ENCODE measurements at regions not wholly inside any gene's neighbourhood (a gene's known extent, or its start where the extent isn't known, plus 50 kb on each side); places are given as distances from the start of the nearest gene placed in this dataset.

- 80 to 82% methylated on average over 3 of the region's 3 CpGs for WGBS, 2 donors
- Histone ChIP-seq H3K4me1 (no peaks in the 10 kb centered on the region), H3K36me3 (replicated peaks in 1 of 2; ENCODE audit: insufficient read depth in 1 of 2, low read depth in 2 of 2) (no peaks in the 10 kb centered on the region), H3K27me3 (no peaks in the 10 kb centered on the region), H3K9me3 (no peaks in the 10 kb centered on the region), H3K27ac (no peak overlapping the region), H3K4me3 (no peak overlapping the region)
- TF ChIP-seq CTCF (IDR thresholded peaks at IDR 0.05) (no peak), POLR2A (IDR thresholded peaks at IDR 0.05) (no peak)
- intact Hi-C loops (cut with DNase I), result no loop called here
- ATAC-seq, result no peak
- DNase-seq, result no peak
Measured at GRCh38 chr5:2281446-2281845, 398.7 kb upstream of the IRX4 start.

- Histone ChIP-seq H3K9me3 (no peaks in the 10 kb centered on the region), H3K4me3 (no peak overlapping the region), H3K4me1 (no peaks in the 10 kb centered on the region), H3K27ac (no peak overlapping the region), H3K36me3 (replicated peaks in 1 of 2; ENCODE audit: insufficient read depth in 1 of 2, low read depth in 2 of 2) (no peaks in the 10 kb centered on the region), H3K27me3 (no peaks in the 10 kb centered on the region)
- ATAC-seq (no peak), DNase-seq (no peak)
- WGBS, 2 donors, result 53% methylated on average over 3 of the region's 3 CpGs
- intact Hi-C loops (cut with DNase I), result no loop called here
- TF ChIP-seq POLR2A (IDR thresholded peaks at IDR 0.05), result no peak
- TF ChIP-seq CTCF (IDR thresholded peaks at IDR 0.05), result no peak
Measured at GRCh38 chr5:2280318-2280717, 397.6 kb upstream of the IRX4 start.

DNA sequence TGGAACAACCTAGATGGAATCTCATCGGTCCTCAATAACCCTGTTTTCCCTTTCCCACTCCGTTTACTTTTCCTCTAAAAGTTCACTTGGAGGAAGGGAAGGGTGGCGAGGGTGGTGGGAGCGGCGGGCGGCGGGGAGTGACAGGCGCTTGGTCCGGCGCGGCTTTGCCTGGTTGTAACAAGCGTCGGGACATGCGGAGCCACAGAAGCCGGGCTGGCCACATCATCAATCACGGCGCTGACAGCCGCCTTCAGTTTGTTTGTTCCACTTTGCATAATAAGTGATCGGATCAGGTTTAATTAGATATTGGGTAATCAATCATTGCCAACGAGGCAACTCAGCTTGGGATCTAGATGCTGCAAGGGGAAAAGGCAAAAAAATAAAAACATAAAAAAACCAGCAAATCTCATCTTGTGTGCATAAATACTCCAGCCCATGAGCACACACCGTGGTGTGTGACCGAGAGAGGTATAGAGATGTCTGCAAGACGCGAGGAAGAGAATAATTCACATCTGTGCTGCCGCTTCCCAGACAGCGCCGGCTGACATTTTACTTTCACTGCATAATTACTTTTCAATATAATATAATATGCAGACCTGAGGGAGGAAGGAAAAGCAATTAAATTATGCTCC lies 396.2 kb upstream of the IRX4 start:
- no peak overlapping the region for H3K27ac ChIP-seq
- no peaks in the 10 kb centered on the region for H3K4me1 ChIP-seq
- no peak for TF ChIP-seq CTCF (IDR thresholded peaks at IDR 0.05)
- no peak for TF ChIP-seq POLR2A (IDR thresholded peaks at IDR 0.05)
- H3K4me3 ChIP-seq, result no peak overlapping the region
- ATAC-seq (no peak), DNase-seq (no peak)
- H3K36me3 ChIP-seq (replicated peaks in 1 of 2; ENCODE audit: insufficient read depth in 1 of 2, low read depth in 2 of 2), result no peaks in the 10 kb centered on the region
- H3K9me3 ChIP-seq, result no peaks in the 10 kb centered on the region
- intact Hi-C loops (cut with DNase I), result no loop called here
- 10 to 19% methylated on average over 22 to 27 of the region's 27 CpGs for WGBS, 2 donors
- H3K27me3 ChIP-seq, result no peaks in the 10 kb centered on the region

GRCh38 chr5:2277886-2278285 lies 395.2 kb upstream of the IRX4 start:
- Histone ChIP-seq H3K27me3 (no peaks in the 10 kb centered on the region), H3K4me1 (no peaks in the 10 kb centered on the region), H3K36me3 (replicated peaks in 1 of 2; ENCODE audit: insufficient read depth in 1 of 2, low read depth in 2 of 2) (no peaks in the 10 kb centered on the region), H3K4me3 (no peak overlapping the region), H3K27ac (no peak overlapping the region), H3K9me3 (no peaks in the 10 kb centered on the region)
- no peak for ATAC-seq
- intact Hi-C loops (cut with DNase I), result no loop called here
- no peak for TF ChIP-seq POLR2A (IDR thresholded peaks at IDR 0.05)
- no peak for TF ChIP-seq CTCF (IDR thresholded peaks at IDR 0.05)
- 67 to 74% methylated on average over 10 to 15 of the region's 15 CpGs for WGBS, 2 donors
- no peak for DNase-seq

GRCh38 chr5:2276101-2276500 lies 393.4 kb upstream of the IRX4 start:
- Histone ChIP-seq H3K36me3 (replicated peaks in 1 of 2; ENCODE audit: insufficient read depth in 1 of 2, low read depth in 2 of 2) (no peaks in the 10 kb centered on the region), H3K4me3 (no peak overlapping the region), H3K27me3 (no peaks in the 10 kb centered on the region), H3K9me3 (no peaks in the 10 kb centered on the region), H3K27ac (no peak overlapping the region), H3K4me1 (no peaks in the 10 kb centered on the region)
- 61 to 70% methylated on average over 7 to 8 of the region's 8 CpGs for WGBS, 2 donors
- no peak for ATAC-seq
- TF ChIP-seq POLR2A (IDR thresholded peaks at IDR 0.05), result no peak
- TF ChIP-seq CTCF (IDR thresholded peaks at IDR 0.05), result no peak
- intact Hi-C loops (cut with DNase I), result no loop called here
- DNase-seq, result no peak

Measured in body of pancreas (tissue), 4 donors.